Esophagus squamous epithelium (tissue), 4 donors: ENCODE measurements at regions not wholly inside any gene's neighbourhood (a gene's known extent, or its start where the extent isn't known, plus 50 kb on each side); places are given as distances from the start of the nearest gene placed in this dataset.

Experiments
- POLR2A ChIP-seq, 4 donors: fragments of 450-650 bp; IDR thresholded peaks; one replicate each; pipeline ENCODE4 v1.6.1; 2017; ENCODE audit warnings: antibody characterized with exemption in 4 of 4, mild to moderate bottlenecking in 4 of 4, moderate library complexity in 3 of 4
- TF ChIP-seq, protein P1 (sequence below), 6 experiments: fragments of 450-650 bp in 4 of 6; fragments of 200-600 bp in 2 of 6; sonication (generic) in 2 of 6; IDR thresholded peaks; one replicate each; pipeline ENCODE4 v1.5.1; 2016 to 2019; ENCODE audit warnings: antibody characterized with exemption in 6 of 6, mild to moderate bottlenecking in 4 of 6, moderate library complexity in 4 of 6

DNA sequence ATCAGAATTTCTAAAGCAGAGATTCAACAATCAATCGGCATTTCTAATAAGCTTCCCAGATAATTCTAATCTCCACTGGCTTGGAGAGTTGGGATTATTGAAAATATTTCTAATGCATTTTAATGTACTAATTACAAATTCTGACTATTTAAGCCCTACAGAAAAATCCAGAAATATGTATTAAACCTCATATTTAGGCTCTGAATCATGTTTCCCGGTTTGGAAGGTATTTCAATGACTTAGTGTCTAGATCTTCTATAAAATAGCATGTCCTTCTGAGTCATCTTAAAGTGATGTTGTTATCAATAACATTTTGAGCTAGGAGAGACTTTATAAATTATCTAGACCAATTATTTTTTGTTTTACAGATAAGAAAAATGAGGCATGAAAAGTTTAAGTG lies 258.8 kb upstream of the NRXN1 start:
- TF ChIP-seq, protein P1, sequence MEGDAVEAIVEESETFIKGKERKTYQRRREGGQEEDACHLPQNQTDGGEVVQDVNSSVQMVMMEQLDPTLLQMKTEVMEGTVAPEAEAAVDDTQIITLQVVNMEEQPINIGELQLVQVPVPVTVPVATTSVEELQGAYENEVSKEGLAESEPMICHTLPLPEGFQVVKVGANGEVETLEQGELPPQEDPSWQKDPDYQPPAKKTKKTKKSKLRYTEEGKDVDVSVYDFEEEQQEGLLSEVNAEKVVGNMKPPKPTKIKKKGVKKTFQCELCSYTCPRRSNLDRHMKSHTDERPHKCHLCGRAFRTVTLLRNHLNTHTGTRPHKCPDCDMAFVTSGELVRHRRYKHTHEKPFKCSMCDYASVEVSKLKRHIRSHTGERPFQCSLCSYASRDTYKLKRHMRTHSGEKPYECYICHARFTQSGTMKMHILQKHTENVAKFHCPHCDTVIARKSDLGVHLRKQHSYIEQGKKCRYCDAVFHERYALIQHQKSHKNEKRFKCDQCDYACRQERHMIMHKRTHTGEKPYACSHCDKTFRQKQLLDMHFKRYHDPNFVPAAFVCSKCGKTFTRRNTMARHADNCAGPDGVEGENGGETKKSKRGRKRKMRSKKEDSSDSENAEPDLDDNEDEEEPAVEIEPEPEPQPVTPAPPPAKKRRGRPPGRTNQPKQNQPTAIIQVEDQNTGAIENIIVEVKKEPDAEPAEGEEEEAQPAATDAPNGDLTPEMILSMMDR (IDR thresholded peaks at IDR 0.05) = no peak
- TF ChIP-seq POLR2A (IDR thresholded peaks at IDR 0.05) = no peak
